ENCODE measurements at regions not wholly inside any gene's neighbourhood (a gene's known extent, or its start where the extent isn't known, plus 50 kb on each side); places are given as distances from the start of the nearest gene placed in this dataset.
A peak's percentile ranks its signal among the peaks of the same experiment; 100 is the strongest.

- Histone ChIP-seq H3K27me3 (no peaks in the 10 kb centered on the region), H3K27ac (no peak overlapping the region), H3K4me3 (no peak overlapping the region), H3K4me1 (no peaks in the 10 kb centered on the region), H3K36me3 (no peaks in the 10 kb centered on the region), H3K9me3 (no peaks in the 10 kb centered on the region)
- TF ChIP-seq, protein P1, sequence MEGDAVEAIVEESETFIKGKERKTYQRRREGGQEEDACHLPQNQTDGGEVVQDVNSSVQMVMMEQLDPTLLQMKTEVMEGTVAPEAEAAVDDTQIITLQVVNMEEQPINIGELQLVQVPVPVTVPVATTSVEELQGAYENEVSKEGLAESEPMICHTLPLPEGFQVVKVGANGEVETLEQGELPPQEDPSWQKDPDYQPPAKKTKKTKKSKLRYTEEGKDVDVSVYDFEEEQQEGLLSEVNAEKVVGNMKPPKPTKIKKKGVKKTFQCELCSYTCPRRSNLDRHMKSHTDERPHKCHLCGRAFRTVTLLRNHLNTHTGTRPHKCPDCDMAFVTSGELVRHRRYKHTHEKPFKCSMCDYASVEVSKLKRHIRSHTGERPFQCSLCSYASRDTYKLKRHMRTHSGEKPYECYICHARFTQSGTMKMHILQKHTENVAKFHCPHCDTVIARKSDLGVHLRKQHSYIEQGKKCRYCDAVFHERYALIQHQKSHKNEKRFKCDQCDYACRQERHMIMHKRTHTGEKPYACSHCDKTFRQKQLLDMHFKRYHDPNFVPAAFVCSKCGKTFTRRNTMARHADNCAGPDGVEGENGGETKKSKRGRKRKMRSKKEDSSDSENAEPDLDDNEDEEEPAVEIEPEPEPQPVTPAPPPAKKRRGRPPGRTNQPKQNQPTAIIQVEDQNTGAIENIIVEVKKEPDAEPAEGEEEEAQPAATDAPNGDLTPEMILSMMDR (IDR thresholded peaks at IDR 0.05) = no peak
- intact Hi-C loops (cut with DNase I) = no loop called here
- ATAC-seq (no peak), DNase-seq (no peak)
Measured at GRCh38 chr22:48811885-48812284, 1015.8 kb downstream of the BRD1 start.

- intact Hi-C loops (cut with DNase I) = no loop called here
- Histone ChIP-seq H3K9me3 (no peaks in the 10 kb centered on the region), H3K36me3 (no peaks in the 10 kb centered on the region), H3K4me3 (no peak overlapping the region), H3K4me1 (no peaks in the 10 kb centered on the region), H3K27me3 (peaks cover 0 to 32% of the 10 kb centered on the region in 2 donors), H3K27ac (no peak overlapping the region)
- TF ChIP-seq, protein P1 (IDR thresholded peaks at IDR 0.05) = no peak
- ATAC-seq = no peak
- DNase-seq = no peak
Measured at GRCh38 chr22:48808038-48808960, 1019.4 kb downstream of the BRD1 start.

- H3K4me1 ChIP-seq = no peaks in the 10 kb centered on the region
- TF ChIP-seq, protein P1 (IDR thresholded peaks at IDR 0.05) = no peak
- intact Hi-C loops (cut with DNase I) = no loop called here
- H3K27ac ChIP-seq = no peak overlapping the region
- ATAC-seq (no peak), DNase-seq (peak in 1 of 4 donors; percentile 66)
- H3K4me3 ChIP-seq = no peak overlapping the region
- no peaks in the 10 kb centered on the region for H3K9me3 ChIP-seq
- peaks cover 0 to 41% of the 10 kb centered on the region in 2 donors for H3K27me3 ChIP-seq
- H3K36me3 ChIP-seq = no peaks in the 10 kb centered on the region
Measured at GRCh38 chr22:48807155-48807554, 1020.5 kb downstream of the BRD1 start.

DNA sequence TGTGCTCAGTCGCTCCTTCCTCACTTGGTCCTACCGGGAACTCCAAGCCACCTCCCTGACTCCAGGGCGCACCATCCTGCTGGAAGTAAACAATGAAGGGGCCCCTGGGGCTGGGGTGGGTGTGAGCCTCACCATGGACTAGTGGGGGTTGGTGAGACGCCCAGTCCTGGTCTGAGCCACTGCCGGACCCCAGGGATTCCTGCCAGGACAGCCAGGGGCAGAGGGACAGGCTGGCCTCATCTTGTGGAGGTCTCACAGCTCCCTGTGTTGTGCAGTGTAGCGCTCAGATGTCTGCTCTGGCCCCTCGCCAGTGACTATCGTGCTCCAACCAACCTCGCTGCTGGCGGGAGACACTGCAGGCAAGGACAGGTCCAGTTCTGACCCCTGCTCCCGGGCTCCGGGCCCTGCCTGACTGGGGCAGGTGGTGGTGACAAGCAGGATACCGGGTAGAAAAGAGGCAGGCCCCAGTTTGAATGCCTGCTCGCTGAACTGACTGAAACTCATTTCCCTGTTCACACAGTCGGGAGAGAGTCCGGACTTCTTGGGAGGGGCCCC, 1021.4 kb downstream of the BRD1 start:
- H3K4me1 ChIP-seq = no peaks in the 10 kb centered on the region
- H3K4me3 ChIP-seq = no peak overlapping the region
- no peaks in the 10 kb centered on the region for H3K9me3 ChIP-seq
- H3K27ac ChIP-seq = no peak overlapping the region
- intact Hi-C loops (cut with DNase I) = no loop called here
- H3K27me3 ChIP-seq = peaks cover 0 to 41% of the 10 kb centered on the region in 2 donors
- H3K36me3 ChIP-seq = no peaks in the 10 kb centered on the region
- DNase-seq (peak in 2 of 4 donors; percentile 5 to 56), ATAC-seq (no peak)
- TF ChIP-seq, protein P1 (IDR thresholded peaks at IDR 0.05) = no peak

- no peaks in the 10 kb centered on the region for H3K36me3 ChIP-seq
- peaks cover 0 to 41% of the 10 kb centered on the region in 2 donors for H3K27me3 ChIP-seq
- TF ChIP-seq, protein P1 (IDR thresholded peaks at IDR 0.05) = no peak
- no peaks in the 10 kb centered on the region for H3K9me3 ChIP-seq
- DNase-seq = no peak
- no peak overlapping the region for H3K4me3 ChIP-seq
- no peaks in the 10 kb centered on the region for H3K4me1 ChIP-seq
- no peak overlapping the region for H3K27ac ChIP-seq
- no peak for ATAC-seq
- intact Hi-C loops (cut with DNase I) = no loop called here
Measured at GRCh38 chr22:48805516-48805915, 1022.2 kb downstream of the BRD1 start.

Measured in left lung (tissue), 4 donors.